Gastrocnemius medialis (tissue), 4 donors: ENCODE measurements at regions not wholly inside any gene's neighbourhood (a gene's known extent, or its start where the extent isn't known, plus 50 kb on each side); places are given as distances from the start of the nearest gene placed in this dataset.

ENCODE experiments used
- ATAC-seq, 2 donors: fragments of 150-250 bp; one replicate each; pipeline ENCODE4 v1.9.1; 2016
- DNase-seq, 2 donors: peaks; one replicate each; pipeline ENCODE4 v3.0.0-alpha.2; 2019
- H3K27ac ChIP-seq, 4 donors: fragments of 200-600 bp; sonication (generic); 1 replicate in 1 of 4; 2 replicates in 3 of 4; pipeline ENCODE4 v1.5.1; 2016 to 2018; ENCODE audit warnings: mild to moderate bottlenecking in 2 of 4, moderate library complexity in 1 of 4
- H3K27me3 ChIP-seq, 3 donors: fragments of 200-600 bp; sonication (generic) in 2 of 3; 1 replicate in 1 of 3; 2 replicates in 2 of 3; pipeline versions ENCODE4 v1.5.1 to v1.6.0; 2016 to 2019; ENCODE audit warnings: mild to moderate bottlenecking in 1 of 3, moderate library complexity in 1 of 3
- H3K36me3 ChIP-seq, 2 donors: fragments of 200-600 bp; sonication (generic) in 1 of 2; one replicate each; pipeline ENCODE4 v1.5.1; 2017 to 2018
- H3K4me1 ChIP-seq, 2 donors: fragments of 200-600 bp; sonication (generic) in 1 of 2; one replicate each; pipeline ENCODE4 v1.5.1; 2016 to 2017; ENCODE audit warnings: mild to moderate bottlenecking in 2 of 2
- H3K4me3 ChIP-seq, 4 donors: fragments of 200-600 bp; sonication (generic) in 3 of 4; 1 replicate in 1 of 4; 2 replicates in 3 of 4; pipeline ENCODE4 v1.5.1; 2016 to 2019; ENCODE audit warnings: mild to moderate bottlenecking in 2 of 4
- H3K9me3 ChIP-seq, 3 donors: fragments of 200-600 bp; sonication (generic) in 2 of 3; 1 replicate in 1 of 3; 2 replicates in 2 of 3; pipeline ENCODE4 v1.5.1; 2016 to 2019
- CTCF ChIP-seq, 5 experiments: fragments of 450-650 bp in 3 of 5; fragments of 200-600 bp in 2 of 5; sonication (generic) in 2 of 5; IDR thresholded peaks in 4 of 5; conservative IDR thresholded peaks in 1 of 5; 1 replicate in 4 of 5; 2 replicates in 1 of 5; pipeline ENCODE4 v1.5.1; 2016 to 2019; ENCODE audit warnings: antibody characterized with exemption in 5 of 5, mild to moderate bottlenecking in 3 of 5, moderate library complexity in 3 of 5
- POLR2A ChIP-seq, 2 donors: fragments of 450-650 bp; IDR thresholded peaks; one replicate each; pipeline ENCODE4 v1.6.1; 2017; ENCODE audit warnings: antibody characterized with exemption in 2 of 2, mild to moderate bottlenecking in 2 of 2, moderate library complexity in 2 of 2
- in situ Hi-C, 4 donors: fragments of 200-750 bp; cut with MboI; loops; one replicate each; pipeline versions ENCODE4 v1.15.0 to v1.8.0; 2017; ENCODE audit warnings: low sequenced_read_pairs in 4 of 4
- intact Hi-C: fragments of 100-400 bp; cut with DNase I; formaldehyde crosslinking; loops from one replicate; pipeline ENCODE4 v1.15.1; 2023; ENCODE audit warnings: low total_unique reads

GRCh38 chr6:40281402-40281801 is 305.8 kb downstream of the LRFN2 start:
- no peak overlapping the region for H3K4me3 ChIP-seq
- DNase-seq: no peak
- no peaks in the 10 kb centered on the region for H3K36me3 ChIP-seq
- H3K27me3 ChIP-seq: peaks cover 0 to 4% (median 0%) of the 10 kb centered on the region in 3 donors
- TF ChIP-seq CTCF (IDR thresholded peaks at IDR 0.05 in 4 of 5, conservative IDR thresholded peaks at IDR 0.05 in 1 of 5) (no peak), POLR2A (IDR thresholded peaks at IDR 0.05) (no peak)
- no peak for ATAC-seq
- no peaks in the 10 kb centered on the region for H3K4me1 ChIP-seq
- H3K27ac ChIP-seq: no peak overlapping the region
- in situ Hi-C loops: no loop called here
- H3K9me3 ChIP-seq: no peaks in the 10 kb centered on the region
- intact Hi-C loops: no loop called here

- H3K4me1 ChIP-seq: no peaks in the 10 kb centered on the region
- intact Hi-C loops: no loop called here
- H3K9me3 ChIP-seq: no peaks in the 10 kb centered on the region
- in situ Hi-C loops: no loop called here
- no peaks in the 10 kb centered on the region for H3K27me3 ChIP-seq
- H3K36me3 ChIP-seq: no peaks in the 10 kb centered on the region
- no peak overlapping the region for H3K4me3 ChIP-seq
- H3K27ac ChIP-seq: no peak overlapping the region
- TF ChIP-seq CTCF (IDR thresholded peaks at IDR 0.05 in 4 of 5, conservative IDR thresholded peaks at IDR 0.05 in 1 of 5): no peak
- no peak for TF ChIP-seq POLR2A (IDR thresholded peaks at IDR 0.05)
- ATAC-seq (no peak), DNase-seq (no peak)
These were observed 306.9 kb downstream of the LRFN2 start for GRCh38 chr6:40280231-40280630.

- no peak for ATAC-seq
- Histone ChIP-seq H3K27ac (no peak overlapping the region), H3K27me3 (no peaks in the 10 kb centered on the region), H3K4me3 (no peak overlapping the region), H3K4me1 (no peaks in the 10 kb centered on the region), H3K36me3 (no peaks in the 10 kb centered on the region), H3K9me3 (no peaks in the 10 kb centered on the region)
- intact Hi-C loops: no loop called here
- TF ChIP-seq CTCF (IDR thresholded peaks at IDR 0.05 in 4 of 5, conservative IDR thresholded peaks at IDR 0.05 in 1 of 5) (no peak), POLR2A (IDR thresholded peaks at IDR 0.05) (no peak)
- in situ Hi-C loops: no loop called here
- DNase-seq: no peak
These were observed 311.0 kb downstream of the LRFN2 start for GRCh38 chr6:40276141-40276540.

GRCh38 chr6:40274058-40274457 is 313.1 kb downstream of the LRFN2 start:
- Histone ChIP-seq H3K36me3 (no peaks in the 10 kb centered on the region), H3K4me3 (no peak overlapping the region), H3K27ac (no peak overlapping the region), H3K27me3 (no peaks in the 10 kb centered on the region), H3K9me3 (no peaks in the 10 kb centered on the region), H3K4me1 (no peaks in the 10 kb centered on the region)
- intact Hi-C loops: no loop called here
- DNase-seq: no peak
- no peak for ATAC-seq
- in situ Hi-C loops: no loop called here
- TF ChIP-seq POLR2A (IDR thresholded peaks at IDR 0.05) (no peak), CTCF (IDR thresholded peaks at IDR 0.05 in 4 of 5, conservative IDR thresholded peaks at IDR 0.05 in 1 of 5) (no peak)

GRCh38 chr6:40268614-40269013 is 318.6 kb downstream of the LRFN2 start:
- in situ Hi-C loops: no loop called here
- Histone ChIP-seq H3K4me1 (no peaks in the 10 kb centered on the region), H3K9me3 (no peaks in the 10 kb centered on the region), H3K27me3 (no peaks in the 10 kb centered on the region), H3K27ac (no peak overlapping the region), H3K36me3 (no peaks in the 10 kb centered on the region), H3K4me3 (no peak overlapping the region)
- no peak for TF ChIP-seq CTCF (IDR thresholded peaks at IDR 0.05 in 4 of 5, conservative IDR thresholded peaks at IDR 0.05 in 1 of 5)
- TF ChIP-seq POLR2A (IDR thresholded peaks at IDR 0.05): no peak
- DNase-seq: no peak
- no peak for ATAC-seq
- intact Hi-C loops: no loop called here
